ENCODE measurements at regions not wholly inside any gene's neighbourhood (a gene's known extent, or its start where the extent isn't known, plus 50 kb on each side); places are given as distances from the start of the nearest gene placed in this dataset.

- ChIA-PET CTCF (ENCODE audit: partially characterized antibody) (interaction anchor here (1.1 kb wide), 1 partner anchor 80 kb away, joined by 3 read pairs; no protein-coding TSS in a partner anchor), POLR2A (ENCODE audit: partially characterized antibody) (interaction anchor here (1.8 to 2.5 kb wide), 2 partner anchors 122 to 128 kb away, joined by 4 to 10 read pairs; partner anchors contain the start of genes RGS2 and UCHL5)
- H3K4me3 ChIP-seq (ENCODE audit: low read length in 2 of 2) = no peak overlapping the region
- no peaks in the 10 kb centered on the region for H3K36me3 ChIP-seq (ENCODE audit: insufficient read depth, low read length)
- H3K4me3 Mint-ChIP-seq = no peak overlapping the region
- no peaks in the 10 kb centered on the region for H3K9me3 Mint-ChIP-seq
- H3K4me1 ChIP-seq (ENCODE audit: insufficient read depth, low read length) = no peaks in the 10 kb centered on the region
- no peaks in the 10 kb centered on the region for H3K9me3 ChIP-seq (ENCODE audit: control insufficient read depth in 1 of 2, low read length in 2 of 2)
- DNase-seq = peak in 2 of 5 donors; percentile 0 to 6
- no peaks in the 10 kb centered on the region for H3K27me3 ChIP-seq (ENCODE audit: insufficient read depth, low read length)
- peak overlapping the region in 4 of 7 donors; percentile 20 to 53 (median 46) for H3K27ac Mint-ChIP-seq
- no peak overlapping the region for H3K27ac ChIP-seq (ENCODE audit: low read depth, low read length)
- H3K27me3 Mint-ChIP-seq = no peaks in the 10 kb centered on the region
- intact Hi-C loops (cut with micrococcal nuclease) = loop anchor here (5.0 kb wide), 1 partner anchor 129 kb away; the partner anchor contains the start of gene RGS2
- H3K4me1 Mint-ChIP-seq = peaks cover 3 to 12% (median 7%) of the 10 kb centered on the region in 4 donors
- no peaks in the 10 kb centered on the region for H3K36me3 Mint-ChIP-seq
Observed at GRCh38 chr1:192936313-192937018, 122.7 kb downstream of the UCHL5 start.

- intact Hi-C loops (cut with micrococcal nuclease) = loop anchor here (5.0 kb wide), 1 partner anchor 130 kb away; the partner anchor contains the start of gene RGS2
- Mint-ChIP-seq H3K27ac (peak overlapping the region in 1 of 7 donors; percentile 26), H3K9me3 (no peaks in the 10 kb centered on the region), H3K4me3 (no peak overlapping the region), H3K36me3 (no peaks in the 10 kb centered on the region), H3K27me3 (no peaks in the 10 kb centered on the region), H3K4me1 (peaks cover 3 to 12% (median 7%) of the 10 kb centered on the region in 4 donors)
- ChIA-PET POLR2A (ENCODE audit: partially characterized antibody) (interaction anchor here (1.8 to 2.5 kb wide), 2 partner anchors 121 to 128 kb away, joined by 4 to 10 read pairs; partner anchors contain the start of genes RGS2 and UCHL5), CTCF (ENCODE audit: partially characterized antibody) (no interaction called here)
- Histone ChIP-seq H3K4me3 (ENCODE audit: low read length in 2 of 2) (no peak overlapping the region), H3K9me3 (ENCODE audit: control insufficient read depth in 1 of 2, low read length in 2 of 2) (no peaks in the 10 kb centered on the region), H3K36me3 (ENCODE audit: insufficient read depth, low read length) (no peaks in the 10 kb centered on the region), H3K27me3 (ENCODE audit: insufficient read depth, low read length) (no peaks in the 10 kb centered on the region), H3K4me1 (ENCODE audit: insufficient read depth, low read length) (no peaks in the 10 kb centered on the region), H3K27ac (ENCODE audit: low read depth, low read length) (no peak overlapping the region)
- no peak for DNase-seq
Observed at GRCh38 chr1:192937128-192937527, 122.0 kb downstream of the UCHL5 start.

- POLR2A ChIA-PET (ENCODE audit: partially characterized antibody) = interaction anchor here (0.9 kb wide), 1 partner anchor 132 kb away, joined by 3 read pairs; no protein-coding TSS in a partner anchor
- no peaks in the 10 kb centered on the region for H3K9me3 ChIP-seq (ENCODE audit: control insufficient read depth in 1 of 2, low read length in 2 of 2)
- H3K36me3 Mint-ChIP-seq = no peaks in the 10 kb centered on the region
- H3K27ac Mint-ChIP-seq = no peak overlapping the region
- peaks cover 3 to 12% (median 7%) of the 10 kb centered on the region in 4 donors for H3K4me1 Mint-ChIP-seq
- DNase-seq = no peak
- H3K36me3 ChIP-seq (ENCODE audit: insufficient read depth, low read length) = no peaks in the 10 kb centered on the region
- H3K4me3 ChIP-seq (ENCODE audit: low read length in 2 of 2) = no peak overlapping the region
- CTCF ChIA-PET (ENCODE audit: partially characterized antibody) = no interaction called here
- intact Hi-C loops (cut with micrococcal nuclease) = loop anchor here (5.0 kb wide), 1 partner anchor 132 kb away; the partner anchor contains the start of gene RGS2
- H3K27me3 ChIP-seq (ENCODE audit: insufficient read depth, low read length) = no peaks in the 10 kb centered on the region
- H3K4me1 ChIP-seq (ENCODE audit: insufficient read depth, low read length) = no peaks in the 10 kb centered on the region
- no peak overlapping the region for H3K27ac ChIP-seq (ENCODE audit: low read depth, low read length)
- H3K9me3 Mint-ChIP-seq = no peaks in the 10 kb centered on the region
- no peak overlapping the region for H3K4me3 Mint-ChIP-seq
- H3K27me3 Mint-ChIP-seq = no peaks in the 10 kb centered on the region
Observed at GRCh38 chr1:192939440-192939839, 119.7 kb downstream of the UCHL5 start.

- Histone ChIP-seq H3K4me1 (ENCODE audit: insufficient read depth, low read length) (no peaks in the 10 kb centered on the region), H3K9me3 (ENCODE audit: control insufficient read depth in 1 of 2, low read length in 2 of 2) (no peaks in the 10 kb centered on the region), H3K27ac (ENCODE audit: low read depth, low read length) (no peak overlapping the region), H3K36me3 (ENCODE audit: insufficient read depth, low read length) (no peaks in the 10 kb centered on the region), H3K27me3 (ENCODE audit: insufficient read depth, low read length) (no peaks in the 10 kb centered on the region), H3K4me3 (ENCODE audit: low read length in 2 of 2) (no peak overlapping the region)
- no peaks in the 10 kb centered on the region for H3K27me3 Mint-ChIP-seq
- H3K4me1 Mint-ChIP-seq = peaks cover 3 to 12% (median 7%) of the 10 kb centered on the region in 4 donors
- CTCF ChIA-PET (ENCODE audit: partially characterized antibody) = no interaction called here
- H3K4me3 Mint-ChIP-seq = no peak overlapping the region
- no peaks in the 10 kb centered on the region for H3K9me3 Mint-ChIP-seq
- no peak for DNase-seq
- H3K36me3 Mint-ChIP-seq = no peaks in the 10 kb centered on the region
- no peak overlapping the region for H3K27ac Mint-ChIP-seq
- intact Hi-C loops (cut with micrococcal nuclease) = no loop called here
- POLR2A ChIA-PET (ENCODE audit: partially characterized antibody) = no interaction called here
Observed at GRCh38 chr1:192940658-192941057, 118.5 kb downstream of the UCHL5 start.

- no peaks in the 10 kb centered on the region for H3K4me1 ChIP-seq (ENCODE audit: insufficient read depth, low read length)
- POLR2A ChIA-PET (ENCODE audit: partially characterized antibody) = no interaction called here
Observed at GRCh38 chr1:192941722-192942411, 117.3 kb downstream of the UCHL5 start.

GRCh38 chr1:192943108-192943507 lies 116.1 kb downstream of the UCHL5 start:
- CTCF ChIA-PET (ENCODE audit: partially characterized antibody) = no interaction called here
- POLR2A ChIA-PET (ENCODE audit: partially characterized antibody) = no interaction called here
- no peaks in the 10 kb centered on the region for H3K4me1 ChIP-seq (ENCODE audit: insufficient read depth, low read length)
- H3K9me3 Mint-ChIP-seq = no peaks in the 10 kb centered on the region
- no peak for DNase-seq
- no peaks in the 10 kb centered on the region for H3K27me3 Mint-ChIP-seq
- no peaks in the 10 kb centered on the region for H3K4me1 Mint-ChIP-seq
- H3K4me3 ChIP-seq (ENCODE audit: low read length in 2 of 2) = no peak overlapping the region
- intact Hi-C loops (cut with micrococcal nuclease) = no loop called here
- no peaks in the 10 kb centered on the region for H3K9me3 ChIP-seq (ENCODE audit: control insufficient read depth in 1 of 2, low read length in 2 of 2)
- H3K27me3 ChIP-seq (ENCODE audit: insufficient read depth, low read length) = no peaks in the 10 kb centered on the region
- H3K27ac Mint-ChIP-seq = no peak overlapping the region
- no peaks in the 10 kb centered on the region for H3K36me3 Mint-ChIP-seq
- no peaks in the 10 kb centered on the region for H3K36me3 ChIP-seq (ENCODE audit: insufficient read depth, low read length)
- H3K27ac ChIP-seq (ENCODE audit: low read depth, low read length) = no peak overlapping the region
- no peak overlapping the region for H3K4me3 Mint-ChIP-seq

More at GRCh38 chr1:192941722-192942411, 117.3 kb downstream of the UCHL5 start:
- Histone ChIP-seq H3K36me3 (ENCODE audit: insufficient read depth, low read length) (no peaks in the 10 kb centered on the region), H3K4me3 (ENCODE audit: low read length in 2 of 2) (no peak overlapping the region), H3K9me3 (ENCODE audit: control insufficient read depth in 1 of 2, low read length in 2 of 2) (no peaks in the 10 kb centered on the region), H3K27me3 (ENCODE audit: insufficient read depth, low read length) (no peaks in the 10 kb centered on the region), H3K27ac (ENCODE audit: low read depth, low read length) (no peak overlapping the region)
- no peaks in the 10 kb centered on the region for H3K36me3 Mint-ChIP-seq
- no peak for DNase-seq
- H3K4me3 Mint-ChIP-seq = no peak overlapping the region
- H3K4me1 Mint-ChIP-seq = no peaks in the 10 kb centered on the region
- H3K27ac Mint-ChIP-seq = peak overlapping the region in 1 of 7 donors; percentile 73
- CTCF ChIA-PET (ENCODE audit: partially characterized antibody) = no interaction called here
- intact Hi-C loops (cut with micrococcal nuclease) = no loop called here
- H3K9me3 Mint-ChIP-seq = no peaks in the 10 kb centered on the region
- H3K27me3 Mint-ChIP-seq = no peaks in the 10 kb centered on the region

- Histone ChIP-seq H3K27ac (ENCODE audit: low read depth, low read length) (no peak overlapping the region), H3K4me3 (ENCODE audit: low read length in 2 of 2) (no peak overlapping the region), H3K4me1 (ENCODE audit: insufficient read depth, low read length) (no peaks in the 10 kb centered on the region), H3K9me3 (ENCODE audit: control insufficient read depth in 1 of 2, low read length in 2 of 2) (no peaks in the 10 kb centered on the region), H3K27me3 (ENCODE audit: insufficient read depth, low read length) (no peaks in the 10 kb centered on the region), H3K36me3 (ENCODE audit: insufficient read depth, low read length) (no peaks in the 10 kb centered on the region)
- no peak overlapping the region for H3K27ac Mint-ChIP-seq
- no peaks in the 10 kb centered on the region for H3K4me1 Mint-ChIP-seq
- H3K36me3 Mint-ChIP-seq = no peaks in the 10 kb centered on the region
- no peaks in the 10 kb centered on the region for H3K27me3 Mint-ChIP-seq
- ChIA-PET CTCF (ENCODE audit: partially characterized antibody) (no interaction called here), POLR2A (ENCODE audit: partially characterized antibody) (no interaction called here)
- H3K9me3 Mint-ChIP-seq = no peaks in the 10 kb centered on the region
- H3K4me3 Mint-ChIP-seq = no peak overlapping the region
- no peak for DNase-seq
- intact Hi-C loops (cut with micrococcal nuclease) = no loop called here
Observed at GRCh38 chr1:192943522-192943921, 115.6 kb downstream of the UCHL5 start.

All from CD4-positive, alpha-beta memory T cell (primary cell).